H9 (cell line): ENCODE measurements at regions not wholly inside any gene's neighbourhood (a gene's known extent, or its start where the extent isn't known, plus 50 kb on each side); places are given as distances from the start of the nearest gene placed in this dataset.

ENCODE experiments used
- DNase-seq: peaks from one replicate; pipeline ENCODE4 v3.0.0-alpha.2; 2017
- H2AFZ ChIP-seq: one replicate; pipeline ENCODE4 v1.6.1; 2013; ENCODE audit warnings: mild to moderate bottlenecking, low read length, control low read depth, moderate library complexity
- H2AK5ac ChIP-seq: 2 replicates; pipeline ENCODE4 v1.6.1; 2013; ENCODE audit warnings: low read length, control low read depth, mixed read lengths; ENCODE audit not compliant: insufficient read length
- H2BK120ac ChIP-seq: one replicate; pipeline ENCODE4 v1.6.1; 2013; ENCODE audit warnings: low read depth, mild to moderate bottlenecking, low read length, control low read depth, inconsistent platforms; ENCODE audit not compliant: poor library complexity, severe bottlenecking
- H2BK12ac ChIP-seq: 2 replicates; pipeline ENCODE4 v1.6.1; 2013; ENCODE audit warnings: low read length, control low read depth, mixed read lengths, low read depth; ENCODE audit not compliant: insufficient read length
- H2BK15ac ChIP-seq: 2 replicates; pipeline ENCODE4 v1.6.1; 2013; ENCODE audit warnings: low read depth, low read length, control low read depth
- H2BK20ac ChIP-seq: one replicate; pipeline ENCODE4 v1.6.1; 2013; ENCODE audit warnings: low read depth, mild to moderate bottlenecking, low read length, control low read depth, inconsistent platforms; ENCODE audit not compliant: poor library complexity, severe bottlenecking
- H2BK5ac ChIP-seq: 2 replicates; pipeline ENCODE4 v1.6.1; 2013; ENCODE audit warnings: low read length, control low read depth, mixed read lengths; ENCODE audit not compliant: insufficient read length
- H3K14ac ChIP-seq: 2 replicates; pipeline ENCODE4 v1.6.1; 2013; ENCODE audit warnings: low read length, control low read depth; ENCODE audit not compliant: insufficient read depth
- H3K18ac ChIP-seq: 2 replicates; pipeline ENCODE4 v1.6.1; 2013; ENCODE audit warnings: low read depth, mild to moderate bottlenecking, mixed read lengths, low read length, control low read depth; ENCODE audit not compliant: insufficient read length
- H3K23ac ChIP-seq: 2 replicates; pipeline ENCODE4 v1.6.1; 2013; ENCODE audit warnings: low read length, control low read depth, mixed read lengths, low read depth; ENCODE audit not compliant: insufficient read length
- H3K23me2 ChIP-seq: 2 replicates; pipeline ENCODE4 v1.6.1; 2013; ENCODE audit warnings: low read depth, mild to moderate bottlenecking, mixed read lengths, low read length, control low read depth; ENCODE audit not compliant: insufficient read length, poor library complexity, severe bottlenecking
- H3K27ac ChIP-seq: 2 replicates; pipeline ENCODE4 v1.5.1; 2013; ENCODE audit warnings: low read length, control low read depth, mixed read lengths, low read depth; ENCODE audit not compliant: insufficient read length
- H3K27me3 ChIP-seq: 2 replicates; pipeline ENCODE4 v1.6.1; 2013; ENCODE audit warnings: low read length, control low read depth, inconsistent platforms; ENCODE audit not compliant: insufficient read depth
- H3K4ac ChIP-seq: 2 replicates; pipeline ENCODE4 v1.6.1; 2013; ENCODE audit warnings: low read depth, mild to moderate bottlenecking, control low read depth, inconsistent platforms, low read length, moderate library complexity
- H3K4me1 ChIP-seq: 2 replicates; pipeline ENCODE4 v1.6.1; 2013; ENCODE audit warnings: low read length, control low read depth, inconsistent platforms; ENCODE audit not compliant: insufficient read depth
- H3K4me2 ChIP-seq: 2 replicates; pipeline ENCODE4 v1.6.1; 2013; ENCODE audit warnings: low read length, control low read depth, mixed read lengths; ENCODE audit not compliant: insufficient read length, insufficient read depth
- H3K56ac ChIP-seq: 2 replicates; pipeline ENCODE4 v1.6.1; 2013; ENCODE audit warnings: low read depth, mild to moderate bottlenecking, mixed read lengths, low read length, control low read depth; ENCODE audit not compliant: insufficient read length
- H3K79me1 ChIP-seq: 2 replicates; pipeline ENCODE4 v1.6.1; 2013; ENCODE audit warnings: low read depth, mild to moderate bottlenecking, moderate library complexity, low read length, control low read depth, inconsistent platforms; ENCODE audit not compliant: insufficient read depth, poor library complexity, severe bottlenecking
- H3K79me2 ChIP-seq: 2 replicates; pipeline ENCODE4 v1.6.1; 2013; ENCODE audit warnings: low read length, control low read depth, inconsistent platforms; ENCODE audit not compliant: insufficient read depth
- H3K9ac ChIP-seq: 2 replicates; pipeline ENCODE4 v1.6.1; 2013; ENCODE audit warnings: low read length, control low read depth, mixed read lengths; ENCODE audit not compliant: insufficient read length; ENCODE audit errors: extremely low read depth
- H3K9me3 ChIP-seq: one replicate; pipeline ENCODE4 v1.6.1; 2013; ENCODE audit warnings: low read depth, low read length, inconsistent platforms; ENCODE audit not compliant: control insufficient read depth
- H3T11ph ChIP-seq: one replicate; pipeline ENCODE4 v1.6.1; 2013; ENCODE audit warnings: mild to moderate bottlenecking, low read length, control low read depth, inconsistent platforms
- H4K20me1 ChIP-seq: one replicate; pipeline ENCODE4 v1.6.1; 2013; ENCODE audit not compliant: control insufficient read depth, insufficient read length, insufficient read depth
- H4K5ac ChIP-seq: 2 replicates; pipeline ENCODE4 v1.6.1; 2013; ENCODE audit warnings: low read depth, mild to moderate bottlenecking, mixed read lengths, low read length, control low read depth; ENCODE audit not compliant: insufficient read length
- H4K8ac ChIP-seq: replicated peaks from 2 replicates; pipeline ENCODE4 v1.6.1; 2013; ENCODE audit warnings: low read length, control low read depth, mixed read lengths, low read depth; ENCODE audit not compliant: insufficient read length
- H4K91ac ChIP-seq: 2 replicates; pipeline ENCODE4 v1.6.1; 2013; ENCODE audit warnings: low read depth, mild to moderate bottlenecking, moderate library complexity, mixed read lengths, low read length, control low read depth; ENCODE audit not compliant: insufficient read length
- H3K27ac Mint-ChIP-seq, 3 experiments: 2 replicates in 2 of 3; 3 replicates in 1 of 3; pipeline ENCODE4 v1.8.0; 2020 to 2021; ENCODE audit warnings: mixed read lengths in 3 of 3, mild to moderate bottlenecking in 1 of 3, moderate library complexity in 1 of 3
- H3K27me3 Mint-ChIP-seq: 2 replicates; pipeline ENCODE4 v1.8.0; 2021; ENCODE audit warnings: low read depth, mild to moderate bottlenecking, moderate library complexity, mixed read lengths
- H3K36me3 Mint-ChIP-seq, 3 experiments: 2 replicates in 2 of 3; 3 replicates in 1 of 3; pipeline ENCODE4 v1.8.0; 2020 to 2021; ENCODE audit warnings: low read depth in 3 of 3, mixed read lengths in 3 of 3; ENCODE audit not compliant: insufficient read depth in 1 of 3
- H3K4me1 Mint-ChIP-seq, 2 experiments: 2 replicates each; pipeline ENCODE4 v1.8.0; 2020; ENCODE audit warnings: mixed read lengths in 2 of 2
- H3K4me3 Mint-ChIP-seq, 2 experiments: 2 replicates in 1 of 2; 3 replicates in 1 of 2; pipeline ENCODE4 v1.8.0; 2020 to 2021; ENCODE audit warnings: mild to moderate bottlenecking in 2 of 2, mixed read lengths in 2 of 2, moderate library complexity in 1 of 2
- H3K9me3 Mint-ChIP-seq, 2 experiments: 2 replicates in 1 of 2; 3 replicates in 1 of 2; pipeline ENCODE4 v1.8.0; 2020; ENCODE audit warnings: mild to moderate bottlenecking in 2 of 2, mixed read lengths in 2 of 2, moderate library complexity in 1 of 2
- CTCF ChIP-seq: fragments of 200-600 bp; sonication (generic); conservative IDR thresholded peaks from 3 replicates; pipeline ENCODE4 v1.8.0; 2021; ENCODE audit warnings: antibody characterized with exemption, mild to moderate bottlenecking
- WGBS: extraction: QIAGEN DNeasy Blood & Tissue Kit; methylation state at CpG from one replicate; pipeline ENCODE4 v1.1.7; 2013; ENCODE audit warnings: missing lambda C conversion rate, low lambda C conversion rate, mixed read lengths; ENCODE audit not compliant: insufficient read length; ENCODE audit errors: extremely low coverage; 5-methylcytosine and 5-hydroxymethylcytosine counted together

- H4K91ac ChIP-seq: no peak overlapping the region
- H3K4me3 Mint-ChIP-seq: no peak overlapping the region
- H3K9me3 ChIP-seq: no peaks in the 10 kb centered on the region
- no peak overlapping the region for H3K27ac Mint-ChIP-seq
- H3K4me2 ChIP-seq: no peak overlapping the region
- no peaks in the 10 kb centered on the region for H3K79me1 ChIP-seq
- no peaks in the 10 kb centered on the region for H3K79me2 ChIP-seq
- H3K4me1 Mint-ChIP-seq: peaks cover 18 to 21% of the 10 kb centered on the region in 2 experiments
- no peak overlapping the region for H3T11ph ChIP-seq
- no peak overlapping the region for H2BK5ac ChIP-seq
- no peaks in the 10 kb centered on the region for H3K27me3 ChIP-seq
- no peaks in the 10 kb centered on the region for H3K27me3 Mint-ChIP-seq
- no peak overlapping the region for H3K14ac ChIP-seq
- H3K36me3 Mint-ChIP-seq: no peaks in the 10 kb centered on the region
- H2BK120ac ChIP-seq: no peak overlapping the region
- no peak overlapping the region for H2BK15ac ChIP-seq
- H3K56ac ChIP-seq: no peak overlapping the region
- no peak overlapping the region for H3K4ac ChIP-seq
- no peaks in the 10 kb centered on the region for H3K4me1 ChIP-seq
- H2AK5ac ChIP-seq: no peak overlapping the region
- H3K23me2 ChIP-seq: no peaks in the 10 kb centered on the region
- H3K9me3 Mint-ChIP-seq: no peaks in the 10 kb centered on the region
- H4K8ac ChIP-seq: no peak overlapping the region
- H3K18ac ChIP-seq: no peak overlapping the region
- TF ChIP-seq CTCF: no peak
- H4K5ac ChIP-seq: no peak overlapping the region
- H3K9ac ChIP-seq: no peak overlapping the region
- H2BK20ac ChIP-seq: no peak overlapping the region
- no peak overlapping the region for H2AFZ ChIP-seq
- H4K20me1 ChIP-seq: no peaks in the 10 kb centered on the region
- no peak overlapping the region for H3K27ac ChIP-seq
- no peak overlapping the region for H2BK12ac ChIP-seq
- DNase-seq: no peak
- H3K23ac ChIP-seq: no peak overlapping the region
- WGBS: no CpG with 5 or more reads among the region's 5 CpGs
Observed at GRCh38 chr21:16159213-16159970, 429.6 kb downstream of the USP25 start.
